ENCODE measurements at regions not wholly inside any gene's neighbourhood (a gene's known extent, or its start where the extent isn't known, plus 50 kb on each side); places are given as distances from the start of the nearest gene placed in this dataset.

DNA sequence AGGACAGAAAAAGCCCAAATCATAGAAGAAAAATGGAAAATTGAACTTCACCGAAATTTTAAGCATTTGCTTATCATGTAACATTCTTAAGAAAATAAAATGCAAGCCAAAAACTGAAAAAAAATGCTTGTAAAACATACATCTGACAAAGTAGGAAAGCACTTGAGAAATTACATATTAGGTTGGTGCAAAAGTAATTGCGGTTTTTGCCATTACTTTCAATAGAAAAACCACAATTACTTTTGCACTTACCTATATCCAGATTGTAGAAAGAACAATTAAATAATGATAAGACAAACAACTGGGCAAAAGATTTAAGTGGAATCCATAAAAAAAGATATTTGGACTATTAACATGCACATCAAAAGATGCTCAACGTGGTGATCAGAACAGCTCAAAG lies 146.2 kb downstream of the TBXT start:
- H3K36me3 ChIP-seq (replicated peaks in 1 of 2; ENCODE audit: control extremely low read depth in 1 of 2, control insufficient read depth in 1 of 2, extremely low read depth in 1 of 2, insufficient read depth in 2 of 2, low read length in 1 of 2) = no peaks in the 10 kb centered on the region
- WGBS (ENCODE audit: insufficient coverage) = no CpG with 5 or more reads among the region's 3 CpGs
- no peak overlapping the region for H3K4me2 ChIP-seq (replicated peaks; ENCODE audit: low read depth, low read length, poor library complexity, severe bottlenecking)
- POLR2A ChIA-PET = no interaction called here
- DNase-seq = no peak
- no peak overlapping the region for H3K27ac ChIP-seq (ENCODE audit: low read length in 2 of 2)
- TF ChIP-seq, protein P1, sequence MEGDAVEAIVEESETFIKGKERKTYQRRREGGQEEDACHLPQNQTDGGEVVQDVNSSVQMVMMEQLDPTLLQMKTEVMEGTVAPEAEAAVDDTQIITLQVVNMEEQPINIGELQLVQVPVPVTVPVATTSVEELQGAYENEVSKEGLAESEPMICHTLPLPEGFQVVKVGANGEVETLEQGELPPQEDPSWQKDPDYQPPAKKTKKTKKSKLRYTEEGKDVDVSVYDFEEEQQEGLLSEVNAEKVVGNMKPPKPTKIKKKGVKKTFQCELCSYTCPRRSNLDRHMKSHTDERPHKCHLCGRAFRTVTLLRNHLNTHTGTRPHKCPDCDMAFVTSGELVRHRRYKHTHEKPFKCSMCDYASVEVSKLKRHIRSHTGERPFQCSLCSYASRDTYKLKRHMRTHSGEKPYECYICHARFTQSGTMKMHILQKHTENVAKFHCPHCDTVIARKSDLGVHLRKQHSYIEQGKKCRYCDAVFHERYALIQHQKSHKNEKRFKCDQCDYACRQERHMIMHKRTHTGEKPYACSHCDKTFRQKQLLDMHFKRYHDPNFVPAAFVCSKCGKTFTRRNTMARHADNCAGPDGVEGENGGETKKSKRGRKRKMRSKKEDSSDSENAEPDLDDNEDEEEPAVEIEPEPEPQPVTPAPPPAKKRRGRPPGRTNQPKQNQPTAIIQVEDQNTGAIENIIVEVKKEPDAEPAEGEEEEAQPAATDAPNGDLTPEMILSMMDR (IDR thresholded peaks at IDR 0.05) = no peak
- TF ChIP-seq EZH2 (IDR thresholded peaks at IDR 0.05; ENCODE audit: borderline replicate concordance, insufficient read depth, low read depth, low read length, poor library complexity, severe bottlenecking) = no peak
- H3K4me3 Mint-ChIP-seq = no peak overlapping the region
- CTCF ChIA-PET = no interaction called here
- no peaks in the 10 kb centered on the region for H3K79me2 ChIP-seq (ENCODE audit: control insufficient read depth, insufficient read depth, low read length)
- no peak overlapping the region for H3K4me3 ChIP-seq (ENCODE audit: control extremely low read depth in 1 of 5, extremely low read depth in 1 of 5, insufficient read depth in 1 of 5, low read depth in 2 of 5, low read length in 4 of 5)
- H3K4me1 ChIP-seq (ENCODE audit: control insufficient read depth in 2 of 2, insufficient read depth in 2 of 2, low read length in 2 of 2) = no peaks in the 10 kb centered on the region
- H3K27ac Mint-ChIP-seq = no peak overlapping the region
- intact Hi-C loops (cut with micrococcal nuclease) = no loop called here
- H3K9ac ChIP-seq (ENCODE audit: low read length) = no peak overlapping the region
- H3K27me3 Mint-ChIP-seq = no peaks in the 10 kb centered on the region
- H4K20me1 ChIP-seq (ENCODE audit: control insufficient read depth, insufficient read depth, low read length, poor library complexity, severe bottlenecking) = no peaks in the 10 kb centered on the region
- H3K9me3 Mint-ChIP-seq (ENCODE audit: insufficient read depth) = peaks cover 12% of the 10 kb centered on the region
- no peaks in the 10 kb centered on the region for H3K4me1 Mint-ChIP-seq
- H2AFZ ChIP-seq (ENCODE audit: insufficient read depth, low read depth, low read length, poor library complexity, severe bottlenecking) = no peak overlapping the region
- peaks cover 4 to 12% (median 9%) of the 10 kb centered on the region in 3 donors for H3K9me3 ChIP-seq (ENCODE audit: control extremely low read depth in 1 of 3, control insufficient read depth in 2 of 3, insufficient read depth in 1 of 3, low read length in 2 of 3)
- no peak for ATAC-seq (ENCODE audit: low read depth)
- H3K27me3 ChIP-seq (replicated peaks in 1 of 4; ENCODE audit: control extremely low read depth in 1 of 4, control insufficient read depth in 3 of 4, insufficient read depth in 4 of 4, low read length in 3 of 4) = no peaks in the 10 kb centered on the region

GRCh38 chr6:166019214-166019613 lies 148.4 kb downstream of the TBXT start:
- TF ChIP-seq, protein P1 (IDR thresholded peaks at IDR 0.05) = no peak
- no peak for TF ChIP-seq EZH2 (IDR thresholded peaks at IDR 0.05; ENCODE audit: borderline replicate concordance, insufficient read depth, low read depth, low read length, poor library complexity, severe bottlenecking)
- Histone ChIP-seq H4K20me1 (ENCODE audit: control insufficient read depth, insufficient read depth, low read length, poor library complexity, severe bottlenecking) (no peaks in the 10 kb centered on the region), H3K36me3 (replicated peaks in 1 of 2; ENCODE audit: control extremely low read depth in 1 of 2, control insufficient read depth in 1 of 2, extremely low read depth in 1 of 2, insufficient read depth in 2 of 2, low read length in 1 of 2) (no peaks in the 10 kb centered on the region), H3K4me1 (ENCODE audit: control insufficient read depth in 2 of 2, insufficient read depth in 2 of 2, low read length in 2 of 2) (no peaks in the 10 kb centered on the region), H3K9me3 (ENCODE audit: control extremely low read depth in 1 of 3, control insufficient read depth in 2 of 3, insufficient read depth in 1 of 3, low read length in 2 of 3) (peaks cover 4 to 12% (median 11%) of the 10 kb centered on the region in 3 donors), H3K4me3 (ENCODE audit: control extremely low read depth in 1 of 5, extremely low read depth in 1 of 5, insufficient read depth in 1 of 5, low read depth in 2 of 5, low read length in 4 of 5) (no peak overlapping the region), H3K27ac (ENCODE audit: low read length in 2 of 2) (no peak overlapping the region), H2AFZ (ENCODE audit: insufficient read depth, low read depth, low read length, poor library complexity, severe bottlenecking) (no peak overlapping the region), H3K79me2 (ENCODE audit: control insufficient read depth, insufficient read depth, low read length) (no peaks in the 10 kb centered on the region), H3K9ac (ENCODE audit: low read length) (no peak overlapping the region), H3K27me3 (replicated peaks in 1 of 4; ENCODE audit: control extremely low read depth in 1 of 4, control insufficient read depth in 3 of 4, insufficient read depth in 4 of 4, low read length in 3 of 4) (no peaks in the 10 kb centered on the region), H3K4me2 (replicated peaks; ENCODE audit: low read depth, low read length, poor library complexity, severe bottlenecking) (no peak overlapping the region)
- Mint-ChIP-seq H3K4me3 (no peak overlapping the region), H3K9me3 (ENCODE audit: insufficient read depth) (peaks cover 9% of the 10 kb centered on the region), H3K4me1 (no peaks in the 10 kb centered on the region), H3K27me3 (no peaks in the 10 kb centered on the region), H3K27ac (no peak overlapping the region)
- ChIA-PET CTCF (no interaction called here), POLR2A (no interaction called here)
- whole genome bisulfite sequencing (ENCODE audit: insufficient coverage) = 84% methylated on average over 5 of the region's 6 CpGs
- ATAC-seq (ENCODE audit: low read depth) (no peak), DNase-seq (no peak)
- intact Hi-C loops (cut with micrococcal nuclease) = no loop called here

Measured in B cell (primary cell).